HFFc6 (cell line): ENCODE measurements at regions not wholly inside any gene's neighbourhood (a gene's known extent, or its start where the extent isn't known, plus 50 kb on each side); places are given as distances from the start of the nearest gene placed in this dataset.

ENCODE experiments used
- DNase-seq: peaks from one replicate; pipeline ENCODE4 v3.0.0-alpha.2; 2018
- H3K27ac Mint-ChIP-seq: 2 replicates; pipeline ENCODE4 v1.8.0; 2020; ENCODE audit warnings: mild to moderate bottlenecking, mixed read lengths
- H3K27me3 Mint-ChIP-seq: 2 replicates; pipeline ENCODE4 v1.8.0; 2021; ENCODE audit warnings: mild to moderate bottlenecking, moderate library complexity, mixed read lengths; ENCODE audit not compliant: insufficient read depth
- H3K36me3 Mint-ChIP-seq: 2 replicates; pipeline ENCODE4 v1.8.0; 2021; ENCODE audit warnings: low read depth, mixed read lengths
- H3K4me1 Mint-ChIP-seq: 2 replicates; pipeline ENCODE4 v1.8.0; 2020; ENCODE audit warnings: low read depth, mixed read lengths
- H3K4me3 Mint-ChIP-seq: 2 replicates; pipeline ENCODE4 v1.8.0; 2020; ENCODE audit warnings: mild to moderate bottlenecking, moderate library complexity, mixed read lengths
- H3K9me3 Mint-ChIP-seq: 2 replicates; pipeline ENCODE4 v1.8.0; 2020; ENCODE audit warnings: mild to moderate bottlenecking, mixed read lengths
- CTCF ChIP-seq: fragments of 200-600 bp; sonication (generic); IDR thresholded peaks from 2 replicates; pipeline ENCODE4 v1.5.0; 2021; ENCODE audit warnings: antibody characterized with exemption, mild to moderate bottlenecking

GRCh38 chrX:150236327-150236726 lies 126.8 kb upstream of the MAMLD1 start:
- peaks cover 18% of the 10 kb centered on the region for H3K4me1 Mint-ChIP-seq
- no peaks in the 10 kb centered on the region for H3K36me3 Mint-ChIP-seq
- no peaks in the 10 kb centered on the region for H3K27me3 Mint-ChIP-seq
- no peaks in the 10 kb centered on the region for H3K9me3 Mint-ChIP-seq
- H3K27ac Mint-ChIP-seq, result no peak overlapping the region
- no peak for TF ChIP-seq CTCF
- DNase-seq, result no peak
- H3K4me3 Mint-ChIP-seq, result no peak overlapping the region

GRCh38 chrX:150238632-150239382 lies 124.3 kb upstream of the MAMLD1 start:
- H3K9me3 Mint-ChIP-seq, result no peaks in the 10 kb centered on the region
- no peak for TF ChIP-seq CTCF
- H3K27ac Mint-ChIP-seq, result no peak overlapping the region
- H3K4me1 Mint-ChIP-seq, result peaks cover 9% of the 10 kb centered on the region
- no peaks in the 10 kb centered on the region for H3K27me3 Mint-ChIP-seq
- H3K4me3 Mint-ChIP-seq, result no peak overlapping the region
- DNase-seq, result no peak
- H3K36me3 Mint-ChIP-seq, result no peaks in the 10 kb centered on the region

- H3K4me3 Mint-ChIP-seq, result no peak overlapping the region
- DNase-seq, result no peak
- peaks cover 9% of the 10 kb centered on the region for H3K4me1 Mint-ChIP-seq
- H3K27ac Mint-ChIP-seq, result no peak overlapping the region
- no peaks in the 10 kb centered on the region for H3K36me3 Mint-ChIP-seq
- H3K27me3 Mint-ChIP-seq, result no peaks in the 10 kb centered on the region
- no peak for TF ChIP-seq CTCF
- H3K9me3 Mint-ChIP-seq, result no peaks in the 10 kb centered on the region
Observed at GRCh38 chrX:150239946-150240642, 123.0 kb upstream of the MAMLD1 start.

- peaks cover 9% of the 10 kb centered on the region for H3K4me1 Mint-ChIP-seq
- H3K9me3 Mint-ChIP-seq, result no peaks in the 10 kb centered on the region
- no peak for DNase-seq
- TF ChIP-seq CTCF, result no peak
- no peaks in the 10 kb centered on the region for H3K27me3 Mint-ChIP-seq
- no peaks in the 10 kb centered on the region for H3K36me3 Mint-ChIP-seq
- H3K4me3 Mint-ChIP-seq, result no peak overlapping the region
- H3K27ac Mint-ChIP-seq, result no peak overlapping the region
Observed at GRCh38 chrX:150240643-150240970, 122.5 kb upstream of the MAMLD1 start.

GRCh38 chrX:150253959-150254620 lies 109.0 kb upstream of the MAMLD1 start:
- no peak for DNase-seq
- H3K36me3 Mint-ChIP-seq, result no peaks in the 10 kb centered on the region
- peaks cover 6% of the 10 kb centered on the region for H3K4me1 Mint-ChIP-seq
- no peak for TF ChIP-seq CTCF
- no peak overlapping the region for H3K27ac Mint-ChIP-seq
- H3K27me3 Mint-ChIP-seq, result peaks cover 3% of the 10 kb centered on the region
- no peak overlapping the region for H3K4me3 Mint-ChIP-seq
- no peaks in the 10 kb centered on the region for H3K9me3 Mint-ChIP-seq
